Lower lobe of right lung (tissue), 2 donors: ENCODE measurements at regions not wholly inside any gene's neighbourhood (a gene's known extent, or its start where the extent isn't known, plus 50 kb on each side); places are given as distances from the start of the nearest gene placed in this dataset.

Source experiments
- ATAC-seq, 2 donors: fragments of 200-7000 bp; cut with Tn5 transposase; one replicate each; pipeline ENCODE4 v1.9.1; 2020 to 2022; ENCODE audit warnings: mild to moderate bottlenecking in 2 of 2, moderate library complexity in 2 of 2
- DNase-seq: peaks from one replicate; pipeline ENCODE4 v3.0.0-alpha.2; 2020
- H3K27ac ChIP-seq: fragments of 200-600 bp; one replicate; pipeline ENCODE4 v1.8.0; 2022
- H3K27me3 ChIP-seq: fragments of 200-600 bp; one replicate; pipeline ENCODE4 v1.8.0; 2022; ENCODE audit warnings: low read depth
- H3K36me3 ChIP-seq: fragments of 200-600 bp; one replicate; pipeline ENCODE4 v1.8.0; 2022; ENCODE audit warnings: mild to moderate bottlenecking
- H3K4me1 ChIP-seq: fragments of 200-600 bp; one replicate; pipeline ENCODE4 v1.8.0; 2022
- H3K4me3 ChIP-seq: fragments of 200-600 bp; one replicate; pipeline ENCODE4 v1.8.0; 2022; ENCODE audit warnings: mild to moderate bottlenecking
- H3K9me3 ChIP-seq: fragments of 200-600 bp; one replicate; pipeline ENCODE4 v1.8.0; 2022
- CTCF ChIP-seq: fragments of 200-600 bp; IDR thresholded peaks from one replicate; pipeline ENCODE4 v1.8.0; 2022; ENCODE audit warnings: antibody characterized with exemption, mild to moderate bottlenecking
- intact Hi-C: fragments of 100-400 bp; cut with DNase I; formaldehyde crosslinking; loops from one replicate; pipeline ENCODE4 v1.11.0; 2022
- donor health status: DM: no; HTN: yes; CAD: no; lungs with severe emphysema.

- no peak for DNase-seq
- H3K9me3 ChIP-seq = no peaks in the 10 kb centered on the region
- H3K36me3 ChIP-seq = no peaks in the 10 kb centered on the region
- H3K27ac ChIP-seq = no peak overlapping the region
- intact Hi-C loops = no loop called here
- no peaks in the 10 kb centered on the region for H3K4me1 ChIP-seq
- H3K27me3 ChIP-seq = no peaks in the 10 kb centered on the region
- TF ChIP-seq CTCF = no peak
- ATAC-seq = no peak
- no peak overlapping the region for H3K4me3 ChIP-seq
Observed at GRCh38 chr12:19978193-19978592, 390.1 kb upstream of the PDE3A start.

GRCh38 chr12:19979584-19979983, 388.8 kb upstream of the PDE3A start:
- Histone ChIP-seq H3K27ac (no peak overlapping the region), H3K36me3 (no peaks in the 10 kb centered on the region), H3K4me1 (no peaks in the 10 kb centered on the region), H3K9me3 (no peaks in the 10 kb centered on the region), H3K4me3 (no peak overlapping the region), H3K27me3 (no peaks in the 10 kb centered on the region)
- no peak for ATAC-seq
- intact Hi-C loops = no loop called here
- DNase-seq = no peak
- TF ChIP-seq CTCF = no peak

- H3K36me3 ChIP-seq = no peaks in the 10 kb centered on the region
- no peak overlapping the region for H3K27ac ChIP-seq
- H3K4me1 ChIP-seq = no peaks in the 10 kb centered on the region
- no peak overlapping the region for H3K4me3 ChIP-seq
- H3K27me3 ChIP-seq = no peaks in the 10 kb centered on the region
- intact Hi-C loops = no loop called here
- no peak for DNase-seq
- ATAC-seq = no peak
- no peak for TF ChIP-seq CTCF
- no peaks in the 10 kb centered on the region for H3K9me3 ChIP-seq
Observed at GRCh38 chr12:19981944-19982343, 386.4 kb upstream of the PDE3A start.

- ATAC-seq = no peak
- no peaks in the 10 kb centered on the region for H3K9me3 ChIP-seq
- no peak for TF ChIP-seq CTCF
Observed at GRCh38 chr12:19988001-19988400, 380.3 kb upstream of the PDE3A start.

GRCh38 chr12:19988459-19988873, 379.9 kb upstream of the PDE3A start:
- intact Hi-C loops = no loop called here
- Histone ChIP-seq H3K9me3 (no peaks in the 10 kb centered on the region), H3K4me3 (no peak overlapping the region), H3K36me3 (no peaks in the 10 kb centered on the region), H3K27ac (no peak overlapping the region), H3K4me1 (no peaks in the 10 kb centered on the region), H3K27me3 (no peaks in the 10 kb centered on the region)
- no peak for TF ChIP-seq CTCF
- DNase-seq (no peak), ATAC-seq (no peak)

More at GRCh38 chr12:19988001-19988400, 380.3 kb upstream of the PDE3A start:
- no peaks in the 10 kb centered on the region for H3K27me3 ChIP-seq
- H3K4me3 ChIP-seq = no peak overlapping the region
- intact Hi-C loops = no loop called here
- no peaks in the 10 kb centered on the region for H3K36me3 ChIP-seq
- H3K4me1 ChIP-seq = no peaks in the 10 kb centered on the region
- no peak overlapping the region for H3K27ac ChIP-seq
- DNase-seq = no peak

- no peak for TF ChIP-seq CTCF
- ATAC-seq (no peak), DNase-seq (no peak)
- intact Hi-C loops = no loop called here
- no peak overlapping the region for H3K27ac ChIP-seq
- no peaks in the 10 kb centered on the region for H3K36me3 ChIP-seq
- no peaks in the 10 kb centered on the region for H3K27me3 ChIP-seq
- H3K4me3 ChIP-seq = no peak overlapping the region
- H3K9me3 ChIP-seq = no peaks in the 10 kb centered on the region
- no peaks in the 10 kb centered on the region for H3K4me1 ChIP-seq
Observed at GRCh38 chr12:19988948-19989347, 379.4 kb upstream of the PDE3A start.
